ENCODE measurements at regions not wholly inside any gene's neighbourhood (a gene's known extent, or its start where the extent isn't known, plus 50 kb on each side); places are given as distances from the start of the nearest gene placed in this dataset.
A peak's percentile ranks its signal among the peaks of the same experiment; 100 is the strongest.

DNA sequence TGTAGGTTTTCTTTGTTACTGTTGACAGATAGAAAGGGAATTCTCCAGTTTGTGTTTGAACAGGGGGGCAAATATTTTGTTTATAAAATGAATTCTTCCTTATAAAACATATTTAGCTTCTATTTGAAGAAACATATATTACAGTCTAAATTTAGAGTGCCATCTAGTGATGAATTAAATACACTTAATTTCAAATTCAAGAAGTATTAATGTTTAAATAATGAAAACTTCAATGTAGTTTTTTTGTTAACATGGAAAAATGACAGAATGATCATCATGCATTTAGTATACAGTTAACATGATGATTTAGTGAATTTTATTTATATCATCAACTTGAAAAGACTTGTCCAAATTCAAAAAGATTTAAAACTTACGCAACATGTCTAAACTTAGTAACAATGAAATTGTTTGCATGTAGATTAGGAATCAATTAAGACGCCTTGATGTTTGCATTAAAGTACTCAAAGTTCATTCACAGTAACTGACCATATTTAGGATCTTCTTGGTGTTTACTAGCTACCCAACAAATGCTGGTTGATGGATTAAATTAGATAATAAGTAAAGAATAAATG lies 765.9 kb upstream of the SLITRK1 start:
- TF ChIP-seq, protein P1, sequence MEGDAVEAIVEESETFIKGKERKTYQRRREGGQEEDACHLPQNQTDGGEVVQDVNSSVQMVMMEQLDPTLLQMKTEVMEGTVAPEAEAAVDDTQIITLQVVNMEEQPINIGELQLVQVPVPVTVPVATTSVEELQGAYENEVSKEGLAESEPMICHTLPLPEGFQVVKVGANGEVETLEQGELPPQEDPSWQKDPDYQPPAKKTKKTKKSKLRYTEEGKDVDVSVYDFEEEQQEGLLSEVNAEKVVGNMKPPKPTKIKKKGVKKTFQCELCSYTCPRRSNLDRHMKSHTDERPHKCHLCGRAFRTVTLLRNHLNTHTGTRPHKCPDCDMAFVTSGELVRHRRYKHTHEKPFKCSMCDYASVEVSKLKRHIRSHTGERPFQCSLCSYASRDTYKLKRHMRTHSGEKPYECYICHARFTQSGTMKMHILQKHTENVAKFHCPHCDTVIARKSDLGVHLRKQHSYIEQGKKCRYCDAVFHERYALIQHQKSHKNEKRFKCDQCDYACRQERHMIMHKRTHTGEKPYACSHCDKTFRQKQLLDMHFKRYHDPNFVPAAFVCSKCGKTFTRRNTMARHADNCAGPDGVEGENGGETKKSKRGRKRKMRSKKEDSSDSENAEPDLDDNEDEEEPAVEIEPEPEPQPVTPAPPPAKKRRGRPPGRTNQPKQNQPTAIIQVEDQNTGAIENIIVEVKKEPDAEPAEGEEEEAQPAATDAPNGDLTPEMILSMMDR (conservative IDR thresholded peaks at IDR 0.05; ENCODE audit: low read depth, low read length), result peak; percentile 47; the same call in 1 of the 2 replicates
- TF ChIP-seq EZH2 (IDR thresholded peaks at IDR 0.05; ENCODE audit: low read length, unreplicated experiment) (no peak), EZH2phosphoT487 (IDR thresholded peaks at IDR 0.05; ENCODE audit: borderline replicate concordance, low read length) (no peak)
